HPDE6-E6E7 (cell line): ENCODE measurements at regions not wholly inside any gene's neighbourhood (a gene's known extent, or its start where the extent isn't known, plus 50 kb on each side); places are given as distances from the start of the nearest gene placed in this dataset.
A peak's percentile ranks its signal among the peaks of the same experiment; 100 is the strongest.
"Not testable (repeated sequence)": the region's sequence is repeated elsewhere in the genome, so short reads cannot be mapped to it uniquely, and the experiment has no call there.

Experiments
- DNase-seq: peaks from one replicate; pipeline ENCODE4 v3.0.0; 2011; ENCODE audit warnings: missing footprints; ENCODE audit errors: extremely low spot score

- DNase-seq = no peak
These were observed 602.7 kb downstream of the NXPH1 start for GRCh38 chr7:9036080-9036479.

- no peak for DNase-seq
These were observed 637.9 kb downstream of the NXPH1 start for GRCh38 chr7:9071160-9071762.

- not testable (repeated sequence) for DNase-seq
These were observed 642.4 kb downstream of the NXPH1 start for GRCh38 chr7:9075774-9076173.

- no peak for DNase-seq
These were observed 648.8 kb downstream of the NXPH1 start for GRCh38 chr7:9082203-9082602.

- DNase-seq = no peak
These were observed 650.4 kb downstream of the NXPH1 start for GRCh38 chr7:9083837-9084236.

GRCh38 chr7:9091282-9091681 lies 657.9 kb downstream of the NXPH1 start:
- no peak for DNase-seq

- DNase-seq = no peak
These were observed 664.2 kb downstream of the NXPH1 start for GRCh38 chr7:9097565-9098060.

GRCh38 chr7:9100289-9100688 lies 666.9 kb downstream of the NXPH1 start:
- DNase-seq = no peak

- no peak for DNase-seq
These were observed 669.4 kb downstream of the NXPH1 start for GRCh38 chr7:9102846-9103245.

GRCh38 chr7:9106747-9107146 lies 673.3 kb downstream of the NXPH1 start:
- no peak for DNase-seq

- DNase-seq = no peak
These were observed 686.9 kb downstream of the NXPH1 start for GRCh38 chr7:9120331-9120730.

GRCh38 chr7:9124320-9124719 lies 690.9 kb downstream of the NXPH1 start:
- DNase-seq = no peak

GRCh38 chr7:9125246-9125645 lies 691.8 kb downstream of the NXPH1 start:
- no peak for DNase-seq

- DNase-seq = no peak
These were observed 694.5 kb downstream of the NXPH1 start for GRCh38 chr7:9127901-9128300.

- no peak for DNase-seq
These were observed 715.3 kb downstream of the NXPH1 start for GRCh38 chr7:9148687-9149086.

- peak; percentile 19 for DNase-seq
These were observed 716.2 kb downstream of the NXPH1 start for GRCh38 chr7:9149499-9150082.

- not testable (repeated sequence) for DNase-seq
These were observed 730.3 kb downstream of the NXPH1 start for GRCh38 chr7:9163691-9164090.

GRCh38 chr7:9175871-9176270 lies 742.5 kb downstream of the NXPH1 start:
- DNase-seq = no peak

GRCh38 chr7:9181356-9181755 lies 747.9 kb downstream of the NXPH1 start:
- no peak for DNase-seq

GRCh38 chr7:9186730-9187129 lies 753.3 kb downstream of the NXPH1 start:
- no peak for DNase-seq

GRCh38 chr7:9189703-9190102 lies 756.3 kb downstream of the NXPH1 start:
- DNase-seq = no peak

- DNase-seq = no peak
These were observed 759.6 kb downstream of the NXPH1 start for GRCh38 chr7:9192969-9193368.

GRCh38 chr7:9200626-9201025 lies 767.2 kb downstream of the NXPH1 start:
- DNase-seq = no peak

- DNase-seq = no peak
These were observed 768.5 kb downstream of the NXPH1 start for GRCh38 chr7:9201928-9202327.
